A673 (cell line): ENCODE measurements at regions not wholly inside any gene's neighbourhood (a gene's known extent, or its start where the extent isn't known, plus 50 kb on each side); places are given as distances from the start of the nearest gene placed in this dataset.

ENCODE experiments used
- CTCF ChIP-seq: fragments of 300-800, 200-600 bp; sonication (generic); conservative IDR thresholded peaks from 2 replicates; pipeline ENCODE4 v1.5.1; 2017; ENCODE audit warnings: low read depth, mild to moderate bottlenecking, antibody characterized with exemption, low read length, moderate library complexity, mixed read lengths
- EZH2 ChIP-seq: fragments of 200-600 bp; sonication (generic); IDR thresholded peaks from 2 replicates; pipeline ENCODE4 v1.6.1; 2017; ENCODE audit warnings: borderline replicate concordance, low read depth, mild to moderate bottlenecking, mixed read lengths, antibody characterized with exemption, low read length; ENCODE audit not compliant: poor library complexity, severe bottlenecking

- no peak for TF ChIP-seq CTCF
- TF ChIP-seq EZH2: no peak
These were observed 317.6 kb upstream of the PROX1 start for GRCh38 chr1:213669964-213670691.
